RCC 7860 (cell line): ENCODE measurements at regions not wholly inside any gene's neighbourhood (a gene's known extent, or its start where the extent isn't known, plus 50 kb on each side); places are given as distances from the start of the nearest gene placed in this dataset.
A peak's percentile ranks its signal among the peaks of the same experiment; 100 is the strongest.
"Not testable (repeated sequence)": the region's sequence is repeated elsewhere in the genome, so short reads cannot be mapped to it uniquely, and the experiment has no call there.

Source experiments
- DNase-seq: peaks from one replicate; pipeline ENCODE4 v3.0.0-alpha.2; 2015; ENCODE audit warnings: low spot score
- FAIRE-seq: peaks from 2 replicates; lab custom pipeline; 2012; peaks lifted over from hg19 to GRCh38; lab: Jason Lieb, UNC

- DNase-seq (no peak), FAIRE-seq (no peak)
Measured at GRCh38 chr2:209260281-209260680, 163.6 kb upstream of the MAP2 start.

GRCh38 chr2:209261366-209262053, 162.3 kb upstream of the MAP2 start:
- not testable (repeated sequence) for DNase-seq, FAIRE-seq

- FAIRE-seq (no peak), DNase-seq (no peak)
Measured at GRCh38 chr2:209269024-209269423, 154.8 kb upstream of the MAP2 start.

- DNase-seq (no peak), FAIRE-seq (no peak)
Measured at GRCh38 chr2:209276000-209276399, 147.8 kb upstream of the MAP2 start.

- DNase-seq (no peak), FAIRE-seq (no peak)
Measured at GRCh38 chr2:209277444-209277843, 146.4 kb upstream of the MAP2 start.

DNA sequence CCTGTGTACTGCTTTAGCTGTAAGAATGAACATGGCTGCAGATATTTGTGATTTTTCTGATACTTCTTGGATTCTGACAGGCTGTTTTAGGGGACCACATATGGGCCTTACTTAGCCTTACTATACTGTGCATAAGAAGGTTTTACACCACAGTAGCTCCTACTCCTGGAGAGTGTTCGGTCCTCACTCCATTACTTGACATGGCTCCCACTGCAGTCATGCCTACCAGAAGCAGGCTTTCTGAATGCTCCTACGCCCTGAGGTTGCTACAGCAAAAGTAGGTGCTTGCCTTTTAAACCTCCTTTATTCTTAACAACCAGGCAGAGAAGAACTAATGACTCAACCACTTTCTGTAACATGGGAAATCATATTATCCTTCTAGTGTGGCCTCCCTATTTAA, 125.2 kb upstream of the MAP2 start:
- DNase-seq (no peak), FAIRE-seq (no peak)

GRCh38 chr2:209299478-209299877, 124.4 kb upstream of the MAP2 start:
- not testable (repeated sequence) for DNase-seq, FAIRE-seq

- not testable (repeated sequence) for DNase-seq, FAIRE-seq
Measured at GRCh38 chr2:209300766-209301165, 123.1 kb upstream of the MAP2 start.

- DNase-seq (peak; percentile 2), FAIRE-seq (no peak)
Measured at GRCh38 chr2:209305026-209305425, 118.8 kb upstream of the MAP2 start.

DNA sequence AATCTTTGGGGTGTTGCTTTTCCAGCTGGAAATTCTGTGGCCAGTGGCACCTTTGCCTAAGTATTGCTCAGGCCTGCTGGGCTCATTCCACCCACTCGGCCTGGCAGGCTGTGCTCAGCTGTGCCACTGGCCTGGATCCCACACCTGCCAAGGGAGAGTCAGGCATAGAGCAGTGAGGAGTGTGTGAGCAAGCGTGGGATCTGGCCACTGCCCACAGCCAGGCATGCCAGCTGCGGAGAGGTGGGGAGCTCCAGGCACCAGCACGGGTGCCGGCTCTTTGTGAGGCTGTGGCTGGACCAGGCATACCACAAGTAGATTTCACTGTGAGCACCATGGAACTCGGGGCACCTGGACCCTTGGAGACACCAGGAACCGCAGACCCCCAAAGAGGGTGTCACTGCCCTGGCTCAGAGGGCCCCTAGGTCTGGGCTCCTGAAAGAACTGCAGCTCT, 118.1 kb upstream of the MAP2 start:
- DNase-seq (no peak), FAIRE-seq (no peak)

GRCh38 chr2:209307161-209308001, 116.5 kb upstream of the MAP2 start:
- FAIRE-seq = no peak
- no peak for DNase-seq

DNA sequence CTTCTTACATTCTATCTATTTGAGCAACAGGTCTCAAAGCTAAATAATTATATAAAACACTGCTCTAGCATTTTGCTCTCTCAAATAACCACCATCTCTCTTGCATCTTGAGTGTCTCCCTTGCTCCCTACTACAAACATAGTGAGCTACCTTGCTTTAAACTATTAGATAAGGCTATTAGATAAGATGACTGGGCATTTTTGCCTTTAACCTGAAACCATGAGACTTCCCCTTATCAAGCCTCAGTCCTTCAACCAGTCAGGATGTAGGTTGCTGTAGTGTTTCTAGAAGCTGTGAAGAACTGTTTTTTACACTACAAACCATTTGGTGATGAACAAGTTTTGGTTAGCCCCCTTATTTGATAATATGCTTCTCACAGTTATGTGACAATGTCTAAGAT, 115.4 kb upstream of the MAP2 start:
- DNase-seq (no peak), FAIRE-seq (no peak)

DNA sequence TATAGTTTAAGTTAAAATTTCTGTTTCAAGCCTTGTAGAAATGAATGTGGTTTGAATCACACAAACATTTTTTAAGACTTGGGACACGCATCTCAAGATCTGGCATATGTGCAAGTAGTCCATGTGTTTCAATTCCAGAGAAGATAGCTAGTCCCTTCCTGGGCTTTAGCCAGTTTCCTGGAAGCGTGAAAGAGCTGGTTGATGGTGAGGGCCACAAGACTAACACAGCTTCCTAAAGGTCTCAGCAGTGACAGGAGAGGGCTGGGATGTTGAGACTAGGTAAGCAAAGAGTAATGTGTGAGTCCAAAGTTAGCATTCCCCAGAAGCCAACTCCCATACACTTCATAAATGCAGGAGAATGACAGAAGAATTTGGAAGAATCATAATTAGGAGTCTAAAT, 111.9 kb upstream of the MAP2 start:
- no peak for FAIRE-seq
- DNase-seq = no peak

GRCh38 chr2:209312450-209312849, 111.4 kb upstream of the MAP2 start:
- FAIRE-seq, DNase-seq: not testable (repeated sequence)

GRCh38 chr2:209314653-209315052, 109.2 kb upstream of the MAP2 start:
- peak; percentile 71 for FAIRE-seq
- peak; percentile 34 for DNase-seq

DNA sequence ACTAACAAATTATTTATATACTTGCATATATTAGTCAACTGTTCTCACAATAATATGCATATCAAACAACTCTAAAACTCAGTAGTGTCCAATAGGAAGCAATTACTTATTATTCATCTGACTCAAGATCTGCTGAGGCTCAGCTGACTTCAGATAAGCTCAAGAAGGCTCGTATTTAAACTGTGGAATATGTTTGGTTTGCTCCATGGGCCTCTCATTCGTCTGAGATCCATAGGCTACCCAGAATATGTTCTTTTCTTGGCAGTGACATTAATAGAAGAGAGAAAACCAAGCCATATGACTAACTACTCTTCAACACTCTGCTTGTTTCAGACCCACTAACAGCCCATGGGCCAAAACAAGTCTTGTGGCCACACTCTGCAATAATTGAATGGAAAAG, 107.7 kb upstream of the MAP2 start:
- DNase-seq = no peak
- no peak for FAIRE-seq

DNA sequence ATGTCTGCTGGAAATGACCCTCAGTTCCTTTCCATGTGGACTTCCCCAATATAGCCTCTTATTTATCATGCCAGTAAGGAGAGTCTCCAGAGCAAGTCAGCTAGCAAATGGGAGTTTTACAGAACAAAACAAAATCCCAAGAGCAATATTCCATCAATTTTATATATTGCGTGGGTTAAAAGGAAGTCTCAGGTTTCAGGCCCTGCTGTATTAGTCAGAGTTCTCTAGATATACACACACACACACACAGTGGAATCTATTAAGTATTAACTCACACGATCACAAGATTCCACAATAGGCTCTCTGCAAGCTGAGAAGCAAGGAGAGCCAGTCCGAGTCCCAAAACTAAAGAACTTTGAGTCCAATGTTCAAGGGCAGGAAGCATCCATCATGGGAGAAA, 102.8 kb upstream of the MAP2 start:
- FAIRE-seq (peak; percentile 83), DNase-seq (peak; percentile 56)

DNA sequence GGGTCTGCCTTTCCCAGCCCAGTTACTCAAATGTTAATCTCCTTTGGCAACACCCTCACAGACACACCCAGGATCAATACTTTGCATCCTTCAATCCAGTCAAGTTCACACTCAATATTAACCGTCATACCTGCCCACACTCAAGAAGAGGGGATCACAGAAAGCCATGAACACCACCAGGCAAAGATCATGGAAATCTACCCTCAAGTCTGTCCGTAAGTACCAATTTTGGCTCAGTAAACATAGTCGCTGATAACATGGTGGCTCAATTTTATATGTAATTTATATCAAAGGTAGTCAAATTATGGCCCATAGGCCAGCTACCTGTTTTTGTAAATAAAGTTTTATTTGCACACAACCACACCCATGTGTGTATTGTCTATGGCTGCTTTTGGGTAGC, 102.3 kb upstream of the MAP2 start:
- DNase-seq (no peak), FAIRE-seq (no peak)

DNA sequence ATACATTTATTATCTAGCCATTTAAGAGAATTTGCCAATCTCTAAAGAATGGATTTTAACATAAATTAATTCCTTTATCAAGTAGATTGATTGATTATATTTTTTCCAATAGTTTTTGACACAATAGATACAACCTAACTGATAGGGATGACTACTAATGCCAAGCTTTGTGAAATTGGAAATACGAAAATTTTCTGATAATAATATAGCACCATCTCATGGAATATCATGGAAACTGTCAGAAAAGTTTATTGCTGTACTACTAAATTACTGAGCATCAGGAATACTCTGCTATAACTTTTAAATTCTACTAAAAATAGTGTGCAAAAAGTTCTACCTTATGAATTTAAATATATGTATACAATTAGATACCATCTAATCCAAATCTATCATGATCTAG, 101.8 kb upstream of the MAP2 start:
- FAIRE-seq = no peak
- DNase-seq = no peak

DNA sequence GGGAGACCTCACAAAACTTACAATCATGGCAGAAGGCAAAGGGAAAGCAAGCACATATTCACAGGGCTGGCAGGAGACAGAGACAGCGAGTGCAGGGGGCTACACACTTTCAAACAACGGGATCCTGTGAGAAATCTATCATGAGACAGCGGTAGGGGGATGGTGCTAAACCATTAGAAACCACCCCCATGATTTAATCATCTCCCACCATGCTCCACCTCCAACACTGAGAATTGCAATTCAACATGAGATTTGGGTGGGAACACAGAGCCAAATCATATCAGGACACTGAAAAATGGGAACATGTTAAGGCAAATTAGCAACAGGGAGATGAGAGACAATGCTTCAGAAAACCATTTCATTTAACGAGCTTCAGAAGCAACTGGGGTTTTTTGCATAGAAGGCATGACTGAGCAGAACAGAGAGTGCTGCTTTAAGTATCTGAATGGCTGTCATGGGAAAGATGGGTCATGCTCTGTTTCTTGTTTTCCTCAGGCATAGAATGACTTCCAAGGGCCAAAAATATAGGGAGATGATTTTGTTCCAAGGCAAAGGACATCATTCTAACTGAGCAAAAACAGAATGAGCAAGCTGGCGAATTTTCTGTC, 100.8 kb upstream of the MAP2 start:
- FAIRE-seq (no peak), DNase-seq (no peak)

GRCh38 chr2:209323738-209324137, 100.1 kb upstream of the MAP2 start:
- DNase-seq = no peak
- no peak for FAIRE-seq

- FAIRE-seq (no peak), DNase-seq (no peak)
Measured at GRCh38 chr2:209324281-209324680, 99.6 kb upstream of the MAP2 start.
